Lower leg skin (tissue), 3 donors: ENCODE measurements at regions not wholly inside any gene's neighbourhood (a gene's known extent, or its start where the extent isn't known, plus 50 kb on each side); places are given as distances from the start of the nearest gene placed in this dataset.

Source experiments
- POLR2A ChIP-seq, 2 donors: fragments of 450-650 bp; IDR thresholded peaks; one replicate each; pipeline ENCODE4 v1.6.1; 2016 to 2017; ENCODE audit warnings: antibody characterized with exemption in 2 of 2, mild to moderate bottlenecking in 1 of 2, moderate library complexity in 1 of 2
- TF ChIP-seq, protein P1 (sequence below), 3 donors: fragments of 450-650 bp; IDR thresholded peaks; one replicate each; pipeline ENCODE4 v1.5.1; 2016; ENCODE audit warnings: antibody characterized with exemption in 3 of 3, mild to moderate bottlenecking in 3 of 3, moderate library complexity in 2 of 3

DNA sequence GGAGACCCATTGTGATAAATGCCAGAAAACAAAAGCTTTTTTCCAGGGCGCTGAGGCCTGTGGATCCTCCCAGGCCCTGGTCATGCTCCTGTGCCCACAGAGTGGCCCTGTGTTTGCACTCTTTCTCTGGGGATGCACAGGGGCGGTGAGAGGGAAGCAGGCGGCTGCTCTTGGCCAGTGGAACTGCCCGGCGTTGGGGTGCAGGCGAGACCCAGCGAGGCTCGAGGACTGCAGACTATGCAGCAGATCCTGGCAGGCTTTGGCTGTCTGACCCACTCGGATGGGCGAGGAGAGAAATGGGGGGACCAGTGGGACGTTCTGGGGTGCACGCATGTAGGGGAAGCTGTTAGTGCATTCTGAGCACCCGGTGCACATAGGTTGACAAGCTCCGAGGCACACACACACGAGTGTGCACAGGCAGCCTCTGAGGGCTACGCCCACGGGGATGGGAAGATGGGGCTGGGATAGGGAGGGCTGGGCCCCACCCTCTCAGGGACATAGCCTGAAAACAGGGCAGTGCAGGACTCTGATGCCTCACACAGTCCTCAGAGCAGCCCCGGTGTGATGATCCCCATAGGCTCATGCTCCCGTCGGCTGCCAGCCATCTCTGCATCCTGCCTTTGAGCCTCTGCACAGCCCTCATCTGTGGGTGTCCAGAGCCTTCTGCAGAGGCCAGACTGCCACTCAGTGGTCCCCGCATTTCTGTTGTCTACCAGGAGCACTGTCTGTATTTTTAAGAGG lies 1233.5 kb downstream of the BRD1 start:
- TF ChIP-seq, protein P1, sequence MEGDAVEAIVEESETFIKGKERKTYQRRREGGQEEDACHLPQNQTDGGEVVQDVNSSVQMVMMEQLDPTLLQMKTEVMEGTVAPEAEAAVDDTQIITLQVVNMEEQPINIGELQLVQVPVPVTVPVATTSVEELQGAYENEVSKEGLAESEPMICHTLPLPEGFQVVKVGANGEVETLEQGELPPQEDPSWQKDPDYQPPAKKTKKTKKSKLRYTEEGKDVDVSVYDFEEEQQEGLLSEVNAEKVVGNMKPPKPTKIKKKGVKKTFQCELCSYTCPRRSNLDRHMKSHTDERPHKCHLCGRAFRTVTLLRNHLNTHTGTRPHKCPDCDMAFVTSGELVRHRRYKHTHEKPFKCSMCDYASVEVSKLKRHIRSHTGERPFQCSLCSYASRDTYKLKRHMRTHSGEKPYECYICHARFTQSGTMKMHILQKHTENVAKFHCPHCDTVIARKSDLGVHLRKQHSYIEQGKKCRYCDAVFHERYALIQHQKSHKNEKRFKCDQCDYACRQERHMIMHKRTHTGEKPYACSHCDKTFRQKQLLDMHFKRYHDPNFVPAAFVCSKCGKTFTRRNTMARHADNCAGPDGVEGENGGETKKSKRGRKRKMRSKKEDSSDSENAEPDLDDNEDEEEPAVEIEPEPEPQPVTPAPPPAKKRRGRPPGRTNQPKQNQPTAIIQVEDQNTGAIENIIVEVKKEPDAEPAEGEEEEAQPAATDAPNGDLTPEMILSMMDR (IDR thresholded peaks at IDR 0.05), result no peak
- TF ChIP-seq POLR2A (IDR thresholded peaks at IDR 0.05), result no peak
